ENCODE measurements at regions not wholly inside any gene's neighbourhood (a gene's known extent, or its start where the extent isn't known, plus 50 kb on each side); places are given as distances from the start of the nearest gene placed in this dataset.
A peak's percentile ranks its signal among the peaks of the same experiment; 100 is the strongest.
"Not testable (repeated sequence)": the region's sequence is repeated elsewhere in the genome, so short reads cannot be mapped to it uniquely, and the experiment has no call there.

DNA sequence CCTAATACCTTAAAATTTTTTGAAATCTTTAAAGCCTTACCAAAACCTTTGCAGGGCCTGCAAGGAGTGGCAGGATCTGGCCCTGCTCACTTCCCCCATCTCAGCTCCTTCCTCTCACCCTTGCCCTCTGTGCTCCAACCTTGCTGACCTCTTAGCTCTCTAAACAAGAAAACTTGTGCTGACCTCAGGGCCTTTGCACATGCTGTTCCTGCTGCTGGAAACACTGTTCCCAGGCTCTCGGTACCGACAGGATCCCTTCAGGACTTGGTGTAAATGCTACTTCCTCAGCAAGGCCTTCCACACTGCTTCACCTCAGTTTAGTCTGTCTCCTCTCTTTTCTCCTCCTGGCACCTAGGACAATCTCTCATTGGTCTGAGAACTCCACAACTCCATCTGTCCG, 155.4 kb upstream of the IQSEC1 start:
- ATAC-seq (ENCODE audit: low read depth in 2 of 2), result no peak
- Mint-ChIP-seq H3K4me3 (no peak overlapping the region), H3K4me1 (peaks cover 4 to 7% (median 6%) of the 10 kb centered on the region in 3 donors), H3K9me3 (no peaks in the 10 kb centered on the region), H3K36me3 (no peaks in the 10 kb centered on the region), H3K27me3 (peaks cover 0 to 12% (median 9%) of the 10 kb centered on the region in 3 donors), H3K27ac (no peak overlapping the region)
- no peak for DNase-seq

DNA sequence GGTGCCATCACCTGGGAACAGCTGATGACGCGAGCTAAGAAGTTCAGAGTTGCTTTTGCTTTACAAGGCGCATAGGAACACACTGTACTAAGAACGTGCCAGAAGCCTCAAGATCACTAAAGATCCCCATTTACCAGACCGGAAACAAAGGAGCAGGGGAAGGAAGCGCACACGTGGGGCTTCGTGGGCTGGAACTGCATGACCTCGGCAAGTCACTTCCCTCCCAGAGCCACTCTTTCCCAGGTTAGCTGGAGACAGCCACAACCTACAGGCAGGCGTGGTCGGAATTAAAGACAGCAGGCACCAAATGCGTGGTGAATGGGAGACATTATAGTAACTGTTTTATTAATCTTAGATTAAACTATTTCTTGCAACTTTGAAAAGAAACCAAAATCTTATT, 154.9 kb upstream of the IQSEC1 start:
- ATAC-seq (ENCODE audit: low read depth in 2 of 2); DNase-seq; H3K4me3 Mint-ChIP-seq; H3K4me1 Mint-ChIP-seq; H3K36me3 Mint-ChIP-seq; H3K9me3 Mint-ChIP-seq: not testable (repeated sequence)
- H3K27ac Mint-ChIP-seq, result peak overlapping the region in 1 of 6 donors; percentile 72
- peaks cover 0 to 11% (median 9%) of the 10 kb centered on the region in 3 donors for H3K27me3 Mint-ChIP-seq

DNA sequence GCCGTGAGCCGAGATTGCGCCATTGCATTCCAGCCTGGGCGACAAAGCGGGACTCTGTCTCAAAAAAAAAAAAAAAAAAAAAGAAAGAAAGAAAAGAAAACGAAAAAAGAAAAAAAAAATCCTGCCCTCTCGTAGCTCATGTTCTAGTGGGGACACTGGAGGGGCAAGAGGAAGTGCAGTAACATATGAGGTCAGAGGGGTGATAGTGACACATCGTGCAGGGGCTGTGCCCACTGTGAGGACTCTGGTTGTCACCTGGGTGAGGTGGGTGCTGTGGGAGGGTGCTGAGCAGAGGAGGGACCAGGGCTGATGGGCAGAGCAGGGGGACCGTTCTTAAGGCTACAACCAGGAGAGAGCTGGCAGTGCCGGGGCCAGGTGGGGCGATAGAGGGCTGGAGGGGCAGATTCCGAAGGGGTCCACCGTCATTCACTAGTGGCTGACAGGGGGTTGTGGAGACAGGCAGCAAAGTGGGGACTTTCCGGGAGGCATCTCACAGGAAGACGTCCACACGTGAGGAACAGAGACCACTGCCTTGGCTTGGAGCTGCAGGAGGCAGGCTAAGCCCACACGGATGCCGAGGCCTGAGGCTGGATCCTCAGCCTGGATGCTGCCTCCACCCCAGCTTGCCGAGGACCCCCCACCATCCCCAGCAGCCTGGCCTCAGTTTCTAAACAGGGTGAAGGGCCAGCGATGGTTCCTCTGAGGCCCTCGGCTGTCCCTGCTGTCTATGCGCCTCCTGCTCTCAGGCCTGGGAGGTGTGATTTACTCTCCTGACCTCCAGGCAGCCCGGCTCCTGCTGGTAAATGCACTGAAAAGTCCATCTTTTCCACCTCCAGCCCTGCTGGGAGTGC, 154.3 kb upstream of the IQSEC1 start:
- H3K27ac Mint-ChIP-seq, result peak overlapping the region in 2 of 6 donors; percentile 68 to 72
- H3K36me3 Mint-ChIP-seq, result no peaks in the 10 kb centered on the region
- no peak for ATAC-seq (ENCODE audit: low read depth in 2 of 2)
- H3K4me1 Mint-ChIP-seq, result no peaks in the 10 kb centered on the region
- peaks cover 0 to 11% (median 8%) of the 10 kb centered on the region in 3 donors for H3K27me3 Mint-ChIP-seq
- H3K9me3 Mint-ChIP-seq, result no peaks in the 10 kb centered on the region
- peak overlapping the region in 1 of 8 donors; percentile 76 for H3K4me3 Mint-ChIP-seq
- no peak for DNase-seq

DNA sequence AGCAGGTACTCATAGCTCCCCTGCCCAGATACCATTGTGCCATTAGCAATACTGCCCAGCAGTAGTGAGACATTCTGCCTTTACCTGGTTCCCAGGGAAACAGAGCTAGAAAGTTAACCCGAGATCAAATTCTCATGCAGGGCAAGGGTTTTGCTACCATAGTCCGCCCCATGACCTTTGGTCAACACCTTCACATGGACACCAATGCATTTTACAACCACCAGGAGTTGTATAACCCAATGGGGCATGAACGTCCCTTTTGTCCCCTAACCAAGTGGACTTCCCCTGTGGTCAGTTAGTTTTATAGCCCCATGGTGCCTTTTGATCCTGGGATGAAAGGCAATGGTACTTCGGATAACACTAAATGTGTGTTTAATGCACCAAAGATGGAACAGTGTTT, 151.7 kb upstream of the IQSEC1 start:
- Mint-ChIP-seq H3K4me1 (no peaks in the 10 kb centered on the region), H3K9me3 (no peaks in the 10 kb centered on the region), H3K36me3 (no peaks in the 10 kb centered on the region), H3K27me3 (peaks cover 0 to 16% (median 3%) of the 10 kb centered on the region in 3 donors), H3K27ac (no peak overlapping the region), H3K4me3 (no peak overlapping the region)
- no peak for DNase-seq
- ATAC-seq (ENCODE audit: low read depth in 2 of 2), result no peak

DNA sequence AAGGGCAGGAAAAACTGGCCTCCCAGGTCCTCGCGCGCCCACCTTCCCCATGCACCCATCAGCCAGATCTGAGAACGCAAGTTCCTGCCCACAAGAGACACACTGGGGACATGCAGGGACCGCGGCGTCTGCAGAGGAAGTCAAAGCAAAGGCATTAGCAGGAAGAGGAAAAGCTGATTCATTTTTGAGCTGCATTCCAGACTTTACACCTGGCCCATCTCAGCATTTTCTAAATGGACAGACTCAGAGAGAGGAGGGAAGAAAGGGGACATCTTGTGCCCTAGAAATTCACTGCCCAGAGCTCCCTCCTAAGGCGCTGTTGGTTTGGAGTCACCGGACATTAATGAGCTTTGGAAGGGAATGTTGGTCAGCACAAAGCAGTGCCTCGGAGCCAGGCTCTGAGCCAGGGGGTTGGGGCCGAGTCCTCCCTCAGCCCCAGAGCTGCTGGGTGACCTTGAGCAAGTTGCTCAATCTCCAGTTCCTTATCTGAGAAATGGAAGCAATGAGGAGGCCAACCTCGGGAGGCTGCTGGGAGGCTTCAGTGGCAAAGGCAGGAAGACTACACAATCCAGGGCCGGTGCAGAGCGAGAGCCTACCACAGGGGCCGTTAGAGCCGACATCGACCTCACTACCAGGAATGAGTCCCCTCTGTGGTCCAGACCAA, 150.5 kb upstream of the IQSEC1 start:
- Mint-ChIP-seq H3K4me3 (no peak overlapping the region), H3K9me3 (no peaks in the 10 kb centered on the region), H3K27ac (peak overlapping the region in 1 of 6 donors; percentile 56), H3K27me3 (peaks cover 3 to 16% (median 5%) of the 10 kb centered on the region in 3 donors), H3K4me1 (no peaks in the 10 kb centered on the region), H3K36me3 (no peaks in the 10 kb centered on the region)
- ATAC-seq (ENCODE audit: low read depth in 2 of 2), result no peak
- no peak for DNase-seq

DNA sequence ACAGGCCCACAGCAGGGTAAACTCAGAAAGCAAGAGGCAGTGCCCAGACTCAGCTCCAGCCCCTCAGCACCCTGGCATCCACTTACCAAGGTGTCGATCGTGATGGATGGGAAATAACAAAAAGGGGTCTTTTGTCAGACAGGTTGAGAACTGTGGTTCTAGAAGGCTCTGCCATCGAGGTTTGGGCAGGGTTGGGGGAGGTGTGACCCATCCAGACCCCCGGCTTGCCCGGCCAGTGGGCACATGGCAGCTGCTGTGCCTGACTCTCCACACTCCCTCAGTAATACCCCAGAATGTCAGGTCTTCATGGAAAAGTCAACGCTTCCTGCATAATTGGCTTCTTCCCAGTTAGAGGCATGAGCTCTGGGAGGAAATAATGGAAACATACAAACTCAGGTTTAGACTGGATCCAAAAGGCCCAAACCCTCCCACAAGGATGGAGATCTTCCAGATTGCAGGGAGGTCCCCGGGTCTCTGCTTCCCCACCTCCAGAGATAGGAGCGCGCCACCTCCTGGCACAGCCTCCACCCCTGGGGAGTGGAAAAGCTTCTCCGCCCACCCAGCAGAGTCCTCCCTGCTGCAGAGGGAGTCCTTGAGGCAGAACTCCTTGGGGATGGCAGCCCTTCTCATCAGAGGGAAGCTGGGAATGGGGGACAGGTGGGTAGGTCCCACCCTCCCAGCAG, 149.8 kb upstream of the IQSEC1 start:
- Mint-ChIP-seq H3K4me3 (no peak overlapping the region), H3K27me3 (peaks cover 3 to 21% (median 8%) of the 10 kb centered on the region in 3 donors), H3K27ac (no peak overlapping the region), H3K4me1 (no peaks in the 10 kb centered on the region), H3K36me3 (no peaks in the 10 kb centered on the region), H3K9me3 (no peaks in the 10 kb centered on the region)
- DNase-seq, result no peak
- ATAC-seq (ENCODE audit: low read depth in 2 of 2), result no peak

DNA sequence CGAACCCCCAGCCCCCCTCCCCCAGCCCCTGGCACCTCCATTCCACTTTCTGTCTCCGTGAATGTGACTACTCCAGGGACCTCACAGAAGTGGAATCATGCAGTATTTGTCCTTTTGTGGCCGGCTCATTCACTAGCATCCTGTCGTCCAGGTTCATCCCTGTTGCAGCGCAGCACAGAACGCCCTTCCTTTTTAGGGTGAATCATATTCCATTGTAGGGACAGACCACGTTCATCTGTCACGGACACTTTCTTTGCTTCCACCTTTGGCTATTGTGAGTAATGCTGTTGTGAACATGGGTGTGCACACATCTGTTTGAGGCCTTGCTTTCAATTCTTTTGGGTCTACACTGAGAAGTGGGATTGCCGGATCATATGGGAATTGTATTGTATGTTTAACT, 148.9 kb upstream of the IQSEC1 start:
- Mint-ChIP-seq H3K27ac (no peak overlapping the region), H3K4me1 (no peaks in the 10 kb centered on the region), H3K4me3 (no peak overlapping the region), H3K36me3 (peaks cover 0 to 4% of the 10 kb centered on the region in 2 donors), H3K9me3 (no peaks in the 10 kb centered on the region), H3K27me3 (peaks cover 5 to 26% (median 8%) of the 10 kb centered on the region in 3 donors)
- ATAC-seq (ENCODE audit: low read depth in 2 of 2) (no peak), DNase-seq (no peak)

DNA sequence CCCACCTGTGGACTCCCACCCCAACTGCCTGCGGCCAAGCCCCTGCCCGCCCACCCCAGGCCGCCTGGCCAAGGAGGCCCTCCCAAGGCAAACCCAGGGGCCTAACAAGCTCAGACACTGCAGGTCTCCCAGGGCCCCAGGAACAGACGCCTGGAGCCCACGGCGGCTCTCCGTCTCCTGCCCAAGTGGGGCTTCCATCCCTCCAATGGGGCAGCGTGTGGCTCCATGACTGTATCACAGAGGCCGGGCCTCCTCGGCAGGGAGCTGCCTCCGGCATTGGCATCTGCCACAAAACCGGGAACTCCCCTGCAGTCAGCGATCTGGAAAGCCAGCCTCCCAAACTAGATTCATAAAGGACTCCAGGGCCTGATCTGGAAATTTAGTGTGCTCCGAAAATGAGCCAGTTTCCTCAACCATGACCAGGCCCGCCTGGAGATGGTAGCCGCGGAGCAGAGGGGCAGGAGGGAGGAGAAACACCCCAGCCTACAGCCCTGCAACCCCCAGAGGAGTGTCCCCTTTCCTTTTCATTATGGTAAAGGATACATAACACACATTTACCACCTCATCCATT, 148.3 kb upstream of the IQSEC1 start:
- H3K4me1 Mint-ChIP-seq, result no peaks in the 10 kb centered on the region
- H3K27ac Mint-ChIP-seq, result no peak overlapping the region
- no peaks in the 10 kb centered on the region for H3K9me3 Mint-ChIP-seq
- ATAC-seq (ENCODE audit: low read depth in 2 of 2) (no peak), DNase-seq (no peak)
- H3K4me3 Mint-ChIP-seq, result no peak overlapping the region
- peaks cover 11 to 26% (median 14%) of the 10 kb centered on the region in 3 donors for H3K27me3 Mint-ChIP-seq
- peaks cover 0 to 9% of the 10 kb centered on the region in 2 donors for H3K36me3 Mint-ChIP-seq

DNA sequence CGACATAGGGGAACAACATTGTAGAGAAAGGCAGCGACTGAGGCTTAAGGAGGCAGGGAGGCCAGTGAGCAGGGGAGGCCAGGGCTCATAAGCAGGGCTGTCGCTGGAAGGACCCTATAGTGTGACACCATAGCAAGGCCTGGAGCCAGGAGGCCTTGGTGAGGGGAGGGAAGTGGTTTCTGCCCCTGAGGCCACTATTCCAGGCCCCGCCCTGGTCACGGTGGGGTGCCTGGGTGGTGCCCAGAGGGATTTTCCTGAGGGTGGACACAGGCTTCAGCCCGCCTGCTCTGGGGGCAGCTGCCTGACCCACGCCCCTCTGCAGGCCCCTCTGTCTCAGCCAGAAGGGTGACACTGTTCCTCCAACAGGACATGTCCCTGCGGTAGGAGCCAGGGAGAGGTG, 147.8 kb upstream of the IQSEC1 start:
- Mint-ChIP-seq H3K27ac (no peak overlapping the region), H3K9me3 (no peaks in the 10 kb centered on the region), H3K27me3 (peaks cover 12 to 26% (median 19%) of the 10 kb centered on the region in 3 donors), H3K4me1 (no peaks in the 10 kb centered on the region), H3K4me3 (no peak overlapping the region), H3K36me3 (peaks cover 0 to 9% of the 10 kb centered on the region in 2 donors)
- DNase-seq (no peak), ATAC-seq (ENCODE audit: low read depth in 2 of 2) (no peak)

DNA sequence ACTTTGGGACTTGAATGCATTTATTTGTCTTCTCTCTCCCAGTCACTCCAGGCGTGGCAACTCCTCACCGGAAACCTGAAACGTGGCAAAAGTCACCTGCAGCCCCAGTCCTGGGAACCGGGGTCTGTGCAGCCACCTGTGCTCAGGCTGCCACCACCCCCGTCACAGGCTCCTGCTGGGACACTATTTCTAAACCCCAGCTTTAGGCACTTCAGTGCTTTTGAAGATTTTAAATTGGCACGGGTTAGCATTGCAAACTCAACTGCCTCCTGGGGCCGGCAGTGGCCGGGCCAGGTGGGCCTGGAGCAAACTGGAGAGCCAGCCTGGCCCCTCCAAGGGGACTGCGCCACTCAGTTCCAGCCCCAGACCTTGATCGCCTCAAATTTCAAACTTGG, 146.7 kb upstream of the IQSEC1 start:
- H3K27me3 Mint-ChIP-seq, result peaks cover 13 to 32% (median 25%) of the 10 kb centered on the region in 3 donors
- H3K27ac Mint-ChIP-seq, result no peak overlapping the region
- H3K4me1 Mint-ChIP-seq, result no peaks in the 10 kb centered on the region
- H3K9me3 Mint-ChIP-seq, result no peaks in the 10 kb centered on the region
- H3K4me3 Mint-ChIP-seq, result no peak overlapping the region
- no peak for DNase-seq
- no peak for ATAC-seq (ENCODE audit: low read depth in 2 of 2)
- H3K36me3 Mint-ChIP-seq, result peaks cover 0 to 9% of the 10 kb centered on the region in 2 donors

DNA sequence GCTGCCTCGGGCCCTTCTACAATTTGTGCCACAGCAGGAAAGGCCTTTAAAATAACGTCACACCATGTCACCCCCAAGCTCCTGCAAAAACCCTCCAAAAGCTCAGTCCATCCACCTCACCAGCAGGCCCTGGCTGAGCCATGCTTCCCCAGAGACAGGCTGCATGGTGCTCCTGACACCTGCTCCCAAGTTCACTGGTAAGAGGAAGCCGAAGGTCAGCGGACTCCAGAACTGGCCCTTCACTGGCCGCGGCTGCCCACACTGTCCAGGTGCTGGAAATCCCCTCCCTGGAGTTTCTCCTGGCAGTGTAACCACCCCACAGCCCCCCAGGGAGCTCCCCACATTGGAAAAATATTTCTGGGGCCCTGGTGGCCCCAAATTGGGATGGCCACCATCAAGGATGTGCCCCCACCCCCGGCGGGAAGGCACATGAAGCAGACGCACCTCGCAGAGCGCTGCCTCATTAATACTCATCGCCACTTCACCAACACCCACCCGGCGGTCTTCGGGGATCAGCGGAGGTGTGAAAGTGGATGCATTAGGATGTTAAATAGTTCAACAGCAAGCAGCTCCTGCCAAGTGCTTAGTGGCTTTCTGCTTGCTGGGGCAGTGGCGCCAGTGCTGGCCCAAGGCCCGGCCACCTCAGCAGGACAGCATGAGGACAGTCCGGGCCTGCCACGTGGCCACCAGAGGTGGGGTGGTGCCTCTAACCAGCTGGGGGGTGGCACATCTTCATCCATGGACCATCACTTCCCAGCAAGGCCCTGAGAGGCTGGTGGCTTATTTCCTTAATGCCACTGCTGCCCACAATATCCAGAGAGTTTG, 146.1 kb upstream of the IQSEC1 start:
- no peaks in the 10 kb centered on the region for H3K4me1 Mint-ChIP-seq
- H3K4me3 Mint-ChIP-seq, result no peak overlapping the region
- H3K36me3 Mint-ChIP-seq, result peaks cover 0 to 9% of the 10 kb centered on the region in 2 donors
- DNase-seq, result no peak
- no peak for ATAC-seq (ENCODE audit: low read depth in 2 of 2)
- H3K27me3 Mint-ChIP-seq, result peaks cover 13 to 38% (median 32%) of the 10 kb centered on the region in 3 donors
- H3K27ac Mint-ChIP-seq, result no peak overlapping the region
- H3K9me3 Mint-ChIP-seq, result no peaks in the 10 kb centered on the region

DNA sequence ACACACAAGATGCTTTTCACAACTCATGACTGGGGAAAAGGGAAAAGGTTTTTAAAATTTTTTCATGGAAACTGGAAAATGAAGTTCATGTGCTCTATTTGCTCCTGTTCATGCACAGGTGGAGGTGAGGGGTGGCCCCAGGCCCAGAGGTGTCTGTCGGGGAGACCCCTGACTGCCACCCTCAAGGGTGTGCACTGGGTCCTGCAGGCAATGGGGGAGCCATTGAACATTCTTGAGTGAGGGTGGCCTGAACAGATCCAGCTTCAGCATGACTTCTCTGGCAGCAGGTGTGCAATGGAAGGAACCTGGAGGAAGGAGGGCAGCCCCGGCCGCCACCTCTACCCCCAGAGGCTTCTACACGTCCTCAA, 145.3 kb upstream of the IQSEC1 start:
- Mint-ChIP-seq H3K27ac (no peak overlapping the region), H3K27me3 (peaks cover 13 to 39% (median 38%) of the 10 kb centered on the region in 3 donors)

More for the DNA sequence above, 145.3 kb upstream of the IQSEC1 start:
- H3K4me3 Mint-ChIP-seq, result peak overlapping the region in 2 of 8 donors; percentile 49 to 59
- peaks cover 0 to 9% of the 10 kb centered on the region in 2 donors for H3K36me3 Mint-ChIP-seq
- no peaks in the 10 kb centered on the region for H3K4me1 Mint-ChIP-seq
- no peaks in the 10 kb centered on the region for H3K9me3 Mint-ChIP-seq
- no peak for DNase-seq
- no peak for ATAC-seq (ENCODE audit: low read depth in 2 of 2)

All from naive B cell (primary cell).